Gastrocnemius medialis (tissue), 4 donors: ENCODE measurements at regions not wholly inside any gene's neighbourhood (a gene's known extent, or its start where the extent isn't known, plus 50 kb on each side); places are given as distances from the start of the nearest gene placed in this dataset.

Experiments
- POLR2A ChIP-seq, 2 donors: fragments of 450-650 bp; IDR thresholded peaks; one replicate each; pipeline ENCODE4 v1.6.1; 2017; ENCODE audit warnings: antibody characterized with exemption in 2 of 2, mild to moderate bottlenecking in 2 of 2, moderate library complexity in 2 of 2
- TF ChIP-seq, protein P1 (sequence below), 5 experiments: fragments of 450-650 bp in 3 of 5; fragments of 200-600 bp in 2 of 5; sonication (generic) in 2 of 5; IDR thresholded peaks in 4 of 5; conservative IDR thresholded peaks in 1 of 5; 1 replicate in 4 of 5; 2 replicates in 1 of 5; pipeline ENCODE4 v1.5.1; 2016 to 2019; ENCODE audit warnings: antibody characterized with exemption in 5 of 5, mild to moderate bottlenecking in 3 of 5, moderate library complexity in 3 of 5

DNA sequence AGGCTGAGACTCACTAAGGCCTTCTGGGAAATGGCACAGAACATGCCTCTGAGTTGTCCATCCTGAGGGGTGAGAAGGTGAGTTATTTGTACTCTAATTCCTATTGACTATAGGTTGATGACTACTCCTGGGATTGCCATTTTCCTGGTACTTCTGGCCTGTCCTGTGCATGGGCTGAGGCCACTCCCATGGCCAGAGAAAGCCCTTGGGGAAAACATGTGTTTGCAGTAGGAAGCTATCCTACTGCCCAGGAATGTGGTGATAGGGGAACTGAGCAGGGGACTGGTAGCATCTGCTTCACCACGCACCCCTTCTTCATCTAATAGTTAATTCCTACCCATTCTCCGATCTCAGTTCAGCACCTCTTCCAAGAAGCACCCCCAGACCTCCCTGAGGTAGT is 62.6 kb upstream of the MEX3C start:
- TF ChIP-seq, protein P1, sequence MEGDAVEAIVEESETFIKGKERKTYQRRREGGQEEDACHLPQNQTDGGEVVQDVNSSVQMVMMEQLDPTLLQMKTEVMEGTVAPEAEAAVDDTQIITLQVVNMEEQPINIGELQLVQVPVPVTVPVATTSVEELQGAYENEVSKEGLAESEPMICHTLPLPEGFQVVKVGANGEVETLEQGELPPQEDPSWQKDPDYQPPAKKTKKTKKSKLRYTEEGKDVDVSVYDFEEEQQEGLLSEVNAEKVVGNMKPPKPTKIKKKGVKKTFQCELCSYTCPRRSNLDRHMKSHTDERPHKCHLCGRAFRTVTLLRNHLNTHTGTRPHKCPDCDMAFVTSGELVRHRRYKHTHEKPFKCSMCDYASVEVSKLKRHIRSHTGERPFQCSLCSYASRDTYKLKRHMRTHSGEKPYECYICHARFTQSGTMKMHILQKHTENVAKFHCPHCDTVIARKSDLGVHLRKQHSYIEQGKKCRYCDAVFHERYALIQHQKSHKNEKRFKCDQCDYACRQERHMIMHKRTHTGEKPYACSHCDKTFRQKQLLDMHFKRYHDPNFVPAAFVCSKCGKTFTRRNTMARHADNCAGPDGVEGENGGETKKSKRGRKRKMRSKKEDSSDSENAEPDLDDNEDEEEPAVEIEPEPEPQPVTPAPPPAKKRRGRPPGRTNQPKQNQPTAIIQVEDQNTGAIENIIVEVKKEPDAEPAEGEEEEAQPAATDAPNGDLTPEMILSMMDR (IDR thresholded peaks at IDR 0.05 in 4 of 5, conservative IDR thresholded peaks at IDR 0.05 in 1 of 5) = no peak
- no peak for TF ChIP-seq POLR2A (IDR thresholded peaks at IDR 0.05)
